ENCODE measurements at regions not wholly inside any gene's neighbourhood (a gene's known extent, or its start where the extent isn't known, plus 50 kb on each side); places are given as distances from the start of the nearest gene placed in this dataset.
"Not testable (repeated sequence)": the region's sequence is repeated elsewhere in the genome, so short reads cannot be mapped to it uniquely, and the experiment has no call there.

GRCh38 chr20:56872620-56873458 lies 243.7 kb downstream of the TFAP2C start:
- no peak for DNase-seq (ENCODE audit: low read depth in 2 of 2)

DNA sequence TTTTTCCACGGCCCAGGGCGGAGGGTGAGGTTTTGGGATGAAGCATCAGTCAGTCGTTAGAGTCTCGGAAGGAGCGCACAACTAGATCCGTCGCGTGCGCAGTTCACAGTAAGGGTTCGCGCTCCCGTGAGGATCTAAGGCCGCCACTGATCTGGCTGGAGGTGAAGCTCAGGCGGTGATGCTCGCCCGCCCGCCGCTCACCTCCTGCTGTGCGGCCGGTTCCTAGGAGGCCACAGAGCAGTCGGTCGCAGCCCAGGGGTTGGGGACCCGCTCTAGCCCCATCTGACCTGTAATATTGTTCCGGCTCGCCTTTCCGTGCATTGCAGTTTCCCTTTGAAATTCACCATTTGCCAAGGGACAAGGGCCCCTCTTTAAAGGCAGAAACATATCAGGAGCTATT lies 244.7 kb downstream of the TFAP2C start:
- DNase-seq (ENCODE audit: low read depth in 2 of 2), result no peak

- no peak for DNase-seq (ENCODE audit: low read depth in 2 of 2)
Observed at GRCh38 chr20:56875052-56875659, 246.1 kb downstream of the TFAP2C start.

DNA sequence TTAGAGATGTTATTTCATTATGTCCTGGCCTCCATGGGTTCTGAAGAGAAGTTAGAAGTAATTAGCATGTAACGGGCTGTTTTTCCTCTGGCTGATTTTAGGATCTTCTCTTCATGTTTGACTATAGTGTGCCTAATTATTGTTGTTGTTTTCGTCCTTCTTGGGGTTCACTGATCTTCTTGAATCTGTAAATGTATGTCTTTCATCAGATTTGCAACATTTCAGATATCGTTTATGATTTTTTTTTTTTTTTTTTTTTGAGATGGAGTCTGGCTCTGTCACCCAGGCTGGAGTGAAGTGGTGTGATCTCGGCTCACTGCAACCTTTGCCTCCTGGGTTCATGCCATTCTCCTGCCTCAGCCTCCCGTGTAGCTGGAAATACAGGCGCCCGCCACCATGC lies 246.7 kb downstream of the TFAP2C start:
- DNase-seq (ENCODE audit: low read depth in 2 of 2), result no peak

DNA sequence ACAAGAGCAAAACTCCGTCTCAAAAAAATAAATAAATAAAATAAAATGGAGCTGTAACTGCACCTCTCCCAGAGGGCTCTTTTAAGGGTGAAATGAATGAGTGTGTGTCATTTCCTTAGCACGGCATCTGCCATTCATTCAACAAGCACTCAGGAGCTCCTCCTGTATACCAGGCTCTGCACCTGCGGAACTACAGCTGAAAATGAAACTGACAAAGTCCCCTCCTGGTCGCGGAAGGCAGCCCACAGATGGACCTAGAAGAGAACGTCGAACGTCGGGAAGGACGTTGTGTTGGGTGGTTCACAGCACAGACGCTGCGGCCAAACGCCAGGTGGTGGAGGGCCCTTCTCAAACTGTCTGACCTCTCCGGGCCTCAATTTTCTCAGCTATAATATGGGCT lies 256.4 kb downstream of the TFAP2C start:
- DNase-seq (ENCODE audit: low read depth in 2 of 2), result no peak

DNA sequence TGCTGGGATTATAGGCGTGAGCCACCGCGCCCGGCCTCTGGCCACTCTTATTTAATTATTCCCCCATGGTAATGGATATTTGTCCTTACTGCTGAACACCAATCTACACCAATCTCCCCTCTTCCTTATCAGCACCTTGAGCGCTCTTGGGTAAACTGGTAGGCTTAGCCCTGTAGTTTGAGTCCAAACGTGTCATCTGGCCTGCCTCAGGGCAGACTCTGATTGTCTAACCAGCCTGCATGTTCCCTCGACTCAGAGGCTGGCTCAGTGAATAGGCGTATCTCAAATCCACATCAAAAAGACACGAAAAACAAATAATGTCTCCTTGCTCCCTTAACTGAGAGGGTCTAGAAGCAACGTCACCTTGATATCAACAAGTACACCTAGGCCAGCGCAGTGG lies 260.9 kb downstream of the TFAP2C start:
- no peak for DNase-seq (ENCODE audit: low read depth in 2 of 2)

DNA sequence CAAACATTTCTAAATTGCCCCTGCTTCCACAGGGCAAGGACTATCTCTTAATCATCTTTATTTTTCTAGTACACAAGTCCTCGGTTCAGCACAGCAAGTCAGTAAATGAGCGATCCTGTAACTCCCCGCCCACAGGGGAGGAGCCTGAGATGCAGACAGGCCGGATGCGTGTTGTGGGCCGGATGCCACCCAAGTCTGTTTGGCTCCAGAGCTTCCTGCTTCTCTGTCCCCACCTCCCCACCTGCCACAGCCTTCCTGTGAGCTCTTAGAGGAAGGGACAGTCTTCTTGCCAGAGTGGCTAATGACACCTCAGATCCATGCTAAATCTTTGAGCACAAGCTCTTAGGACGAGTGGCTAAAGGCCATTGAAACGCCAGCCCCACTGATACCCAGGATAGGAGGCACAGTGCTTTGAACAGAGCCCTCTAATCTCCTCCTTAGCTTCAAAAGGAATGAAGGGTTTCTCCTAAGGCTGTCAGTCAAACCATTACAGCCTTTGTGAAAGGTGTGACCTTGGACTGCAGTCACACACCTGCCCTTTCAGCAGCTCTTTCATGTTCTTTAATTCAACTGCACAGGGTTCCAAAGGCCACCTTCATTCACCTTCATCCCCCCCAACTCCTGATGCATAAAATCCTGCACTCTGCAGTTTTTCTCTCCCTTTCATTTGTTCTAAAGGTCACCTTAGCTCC lies 264.3 kb downstream of the TFAP2C start:
- no peak for DNase-seq (ENCODE audit: low read depth in 2 of 2)

- DNase-seq (ENCODE audit: low read depth in 2 of 2), result no peak
Observed at GRCh38 chr20:56896447-56896846, 267.3 kb downstream of the TFAP2C start.

DNA sequence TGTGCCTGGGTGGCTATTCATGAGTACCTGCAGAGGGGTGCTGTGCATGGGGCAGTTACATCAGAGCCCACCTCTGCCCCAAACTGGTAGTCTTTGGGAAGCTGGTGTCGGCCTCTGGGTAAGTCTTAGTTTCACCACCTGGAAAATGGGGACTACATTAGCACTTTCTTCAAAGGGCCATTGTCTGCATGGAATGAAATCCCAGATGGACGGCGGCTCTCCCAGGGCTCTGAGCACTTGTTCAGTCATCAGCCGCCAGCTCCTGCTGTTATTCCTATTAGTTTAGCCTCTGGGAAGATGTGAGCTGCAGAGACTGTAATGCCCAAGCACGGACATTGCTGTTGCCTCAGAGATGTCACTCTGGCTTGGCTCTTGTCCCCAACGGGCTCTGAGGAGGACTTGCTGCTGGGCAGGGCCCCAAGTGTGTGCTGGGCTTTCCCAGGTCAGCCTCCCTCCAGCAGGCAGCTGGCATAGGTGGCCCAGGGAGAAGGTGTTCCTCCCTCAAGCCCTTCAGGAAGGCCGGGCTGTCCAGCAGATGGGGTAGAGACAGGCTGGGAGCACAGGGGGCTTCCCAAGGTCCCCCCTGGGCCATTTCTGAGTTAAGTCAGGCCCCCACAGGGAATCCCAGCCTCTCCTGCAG lies 268.3 kb downstream of the TFAP2C start:
- no peak for DNase-seq (ENCODE audit: low read depth in 2 of 2)

GRCh38 chr20:56897958-56898349 lies 268.8 kb downstream of the TFAP2C start:
- DNase-seq (ENCODE audit: low read depth in 2 of 2), result no peak

DNA sequence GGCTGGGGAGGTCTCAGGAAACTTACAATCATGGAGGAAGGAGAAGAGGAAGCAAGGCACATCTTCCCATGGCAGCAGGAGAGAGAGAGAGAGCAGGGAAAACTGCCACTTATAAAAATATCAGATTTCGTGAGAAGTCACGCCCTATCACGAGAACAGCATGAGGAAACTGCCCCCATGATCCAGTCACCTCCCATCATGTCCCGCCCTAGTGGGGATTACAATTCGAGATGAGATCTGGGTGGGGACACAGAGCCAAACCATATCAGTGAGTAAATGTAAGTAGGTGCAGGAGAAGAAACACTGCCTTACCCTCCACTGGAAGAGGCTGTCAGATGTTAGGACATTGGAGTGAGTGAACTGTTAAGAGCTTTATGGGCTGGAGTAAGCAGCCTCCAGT lies 270.4 kb downstream of the TFAP2C start:
- no peak for DNase-seq (ENCODE audit: low read depth in 2 of 2)

- no peak for DNase-seq (ENCODE audit: low read depth in 2 of 2)
Observed at GRCh38 chr20:56900252-56900651, 271.1 kb downstream of the TFAP2C start.

DNA sequence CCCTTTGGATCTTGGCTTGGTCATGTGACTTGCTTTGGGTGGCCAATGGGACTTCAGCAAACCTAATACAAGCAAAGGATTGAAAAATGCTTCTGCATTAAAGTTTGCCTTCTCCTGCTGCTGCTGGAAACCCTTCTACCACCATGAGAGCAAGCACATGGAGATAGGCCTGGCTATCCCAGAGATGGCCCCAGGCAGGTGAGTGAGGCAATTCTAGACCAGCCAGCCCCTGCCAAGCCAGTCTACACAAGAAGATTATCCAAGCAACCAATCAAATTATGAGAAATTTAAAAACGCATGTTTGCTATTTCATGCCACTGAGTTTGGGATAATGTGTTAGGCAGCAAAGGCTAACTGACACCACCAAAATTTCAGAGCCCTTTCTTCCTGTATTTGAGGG lies 274.3 kb downstream of the TFAP2C start:
- DNase-seq (ENCODE audit: low read depth in 2 of 2), result no peak

DNA sequence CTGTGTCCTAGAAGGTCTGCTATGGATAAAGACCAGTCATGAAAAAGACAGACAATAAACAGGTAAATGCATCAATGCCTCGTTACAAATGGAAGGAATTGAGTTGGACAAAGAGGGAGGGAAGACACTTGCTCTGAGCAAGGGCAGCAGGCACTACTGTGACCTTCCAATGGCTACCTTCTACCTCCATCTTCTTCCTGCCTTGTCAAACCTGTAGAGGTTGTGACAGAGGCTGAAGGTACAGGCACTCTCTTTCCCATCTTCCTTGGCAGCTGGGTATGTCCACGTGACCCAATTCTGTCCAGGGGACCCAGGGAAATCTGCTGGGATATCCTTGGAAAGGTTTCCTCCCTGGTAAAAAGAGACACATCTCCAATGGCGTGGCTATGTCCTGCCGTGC lies 274.8 kb downstream of the TFAP2C start:
- no peak for DNase-seq (ENCODE audit: low read depth in 2 of 2)

DNA sequence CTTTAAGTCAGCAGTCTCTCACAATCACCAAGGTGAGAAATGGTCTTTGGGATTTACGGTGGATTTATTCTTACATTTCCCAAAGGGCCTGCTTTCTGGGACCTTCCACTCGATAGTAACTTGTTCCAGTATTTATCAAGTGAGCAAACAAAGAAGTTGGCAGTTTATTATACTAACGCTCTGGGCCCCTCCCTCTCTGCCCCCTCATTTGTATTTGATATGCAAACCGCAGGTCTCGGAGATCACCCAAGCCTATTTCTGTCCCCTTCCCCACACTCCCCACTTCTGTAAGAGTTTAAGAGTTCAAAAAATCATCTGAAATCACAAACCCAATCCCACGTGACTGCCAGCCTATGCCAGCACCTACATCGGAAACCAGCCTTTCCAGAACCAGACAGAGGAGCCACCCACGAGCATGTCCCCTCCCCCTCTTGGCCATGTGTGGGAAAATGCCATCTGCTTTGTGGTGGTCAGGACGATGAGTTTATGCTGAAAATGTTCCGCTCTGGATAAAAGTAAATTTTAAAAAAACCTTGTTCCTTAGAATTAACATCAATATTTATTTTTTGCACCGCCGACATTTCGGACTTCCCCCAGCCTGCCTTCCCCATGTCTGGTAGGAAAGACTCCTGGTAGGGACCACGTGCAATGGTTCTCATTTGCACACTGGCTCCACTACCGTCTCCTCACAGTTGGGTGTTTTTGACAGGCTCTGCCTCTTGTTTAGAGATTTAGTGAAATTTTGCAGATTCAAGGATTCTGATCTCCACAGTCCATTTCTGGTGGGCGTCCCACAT lies 281.0 kb downstream of the TFAP2C start:
- no peak for DNase-seq (ENCODE audit: low read depth in 2 of 2)

DNA sequence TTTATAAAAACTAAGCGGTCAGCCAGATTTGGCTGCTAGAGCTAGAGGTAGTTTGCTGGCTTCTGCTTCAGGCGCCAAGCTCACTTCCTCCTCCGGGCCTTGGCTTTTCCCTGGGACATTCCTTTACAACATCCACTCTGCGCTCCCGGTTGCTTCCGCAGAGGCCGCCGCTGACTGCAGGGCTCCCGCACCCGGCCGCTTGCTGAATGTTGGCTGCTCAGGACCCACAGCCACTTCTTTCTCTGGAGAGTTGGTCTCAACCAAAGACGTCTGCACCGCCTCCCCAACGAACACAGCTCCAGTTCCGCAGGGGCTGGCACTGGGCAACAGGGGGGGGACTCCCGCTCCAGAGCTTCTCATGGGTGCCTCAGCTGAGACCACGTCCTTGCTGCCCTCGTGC lies 282.8 kb downstream of the TFAP2C start:
- DNase-seq (ENCODE audit: low read depth in 2 of 2), result no peak

- no peak for DNase-seq (ENCODE audit: low read depth in 2 of 2)
Observed at GRCh38 chr20:56914532-56914931, 285.4 kb downstream of the TFAP2C start.

DNA sequence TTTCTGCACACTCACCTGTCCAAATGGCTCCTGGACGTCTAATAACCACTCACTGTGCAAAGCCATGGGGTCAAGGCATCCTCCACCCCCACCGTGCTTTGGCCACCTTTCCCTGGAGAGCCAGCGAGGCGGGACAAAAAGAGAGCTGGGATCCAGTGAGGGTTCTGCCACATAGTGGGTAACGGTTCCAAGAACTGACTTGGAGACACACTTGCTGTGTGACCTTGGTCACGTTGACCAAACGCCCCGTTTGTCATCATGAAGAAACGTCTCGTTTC lies 287.2 kb downstream of the TFAP2C start:
- no peak for DNase-seq (ENCODE audit: low read depth in 2 of 2)

DNA sequence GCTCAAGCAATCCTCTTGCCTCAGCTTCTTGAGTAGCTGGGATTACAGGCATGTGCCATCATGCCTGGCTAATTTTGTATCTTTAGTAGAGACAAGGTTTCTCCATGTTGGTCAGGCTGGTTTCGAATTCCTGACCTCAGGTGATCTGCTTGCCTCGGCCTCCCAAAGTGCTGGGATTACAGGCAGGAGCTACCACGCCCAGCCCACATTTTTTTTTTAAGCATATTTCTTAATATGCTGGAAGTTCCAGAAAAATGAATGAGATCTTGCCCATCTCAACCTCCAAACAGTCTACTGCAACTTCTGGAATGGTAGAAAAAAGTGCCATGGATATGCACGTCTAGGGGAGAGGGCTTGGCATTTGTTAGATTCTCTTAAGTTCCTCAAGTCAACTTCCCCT lies 290.9 kb downstream of the TFAP2C start:
- DNase-seq (ENCODE audit: low read depth in 2 of 2), result not testable (repeated sequence)

GRCh38 chr20:56922497-56922896 lies 293.4 kb downstream of the TFAP2C start:
- DNase-seq (ENCODE audit: low read depth in 2 of 2), result no peak

GRCh38 chr20:56924292-56925081 lies 295.4 kb downstream of the TFAP2C start:
- DNase-seq (ENCODE audit: low read depth in 2 of 2), result no peak

Data from stimulated activated CD8-positive, alpha-beta memory T cell treated with anti-CD3 and anti-CD28 coated beads, Interleukin-2, amount 100 ng/mL, for 1 hour (primary cell).